HG03103 (cell line): ENCODE measurements at regions not wholly inside any gene's neighbourhood (a gene's known extent, or its start where the extent isn't known, plus 50 kb on each side); places are given as distances from the start of the nearest gene placed in this dataset.
"Not testable (repeated sequence)": the region's sequence is repeated elsewhere in the genome, so short reads cannot be mapped to it uniquely, and the experiment has no call there.

Source experiments
- ATAC-seq: cut with Tn5 transposase; IDR thresholded peaks from one replicate; pipeline ENCODE4 v1.9.1; 2021; ENCODE audit warnings: low read depth; ENCODE audit not compliant: unreplicated experiment

GRCh38 chr3:106482451-106482850 is 613.6 kb upstream of the CBLB start:
- ATAC-seq, result no peak

DNA sequence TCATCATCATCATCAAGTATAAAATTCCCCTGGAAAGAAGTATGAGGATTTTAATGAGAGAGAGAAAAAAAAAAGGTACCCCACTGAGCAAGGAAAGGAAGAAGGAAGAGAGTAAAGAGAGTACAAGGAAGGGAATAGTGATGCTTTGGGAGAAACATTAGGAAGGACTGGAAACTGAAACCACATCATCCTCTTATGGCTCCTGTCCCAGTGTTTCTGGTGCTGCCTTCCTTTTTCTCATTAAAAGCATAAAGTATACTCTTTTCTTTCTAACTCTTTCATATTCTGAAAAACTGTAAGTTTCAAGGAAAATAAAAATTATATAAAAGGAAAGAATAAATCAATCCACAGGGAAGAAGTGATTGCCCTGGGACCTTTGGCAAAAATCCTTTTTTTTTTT is 616.4 kb upstream of the CBLB start:
- ATAC-seq, result no peak

DNA sequence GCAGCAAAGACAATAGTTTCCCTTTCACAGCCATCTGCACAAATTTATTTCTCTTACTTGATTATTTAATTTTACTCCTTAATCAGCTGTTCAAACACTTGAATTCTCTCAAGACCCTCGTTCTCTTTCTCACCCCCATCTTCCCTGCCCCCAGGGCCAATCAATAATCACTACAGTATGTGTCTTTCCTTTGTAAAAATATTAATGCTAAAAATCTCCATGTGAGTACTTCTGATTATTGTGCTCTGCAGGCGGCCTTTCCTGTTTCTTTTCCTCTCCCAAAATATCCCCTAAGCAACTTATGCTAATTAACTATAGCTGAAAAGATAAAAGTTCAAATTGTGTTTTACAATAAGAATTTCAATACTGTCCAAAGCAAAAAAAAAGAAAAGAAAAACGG is 617.0 kb upstream of the CBLB start:
- ATAC-seq, result no peak

DNA sequence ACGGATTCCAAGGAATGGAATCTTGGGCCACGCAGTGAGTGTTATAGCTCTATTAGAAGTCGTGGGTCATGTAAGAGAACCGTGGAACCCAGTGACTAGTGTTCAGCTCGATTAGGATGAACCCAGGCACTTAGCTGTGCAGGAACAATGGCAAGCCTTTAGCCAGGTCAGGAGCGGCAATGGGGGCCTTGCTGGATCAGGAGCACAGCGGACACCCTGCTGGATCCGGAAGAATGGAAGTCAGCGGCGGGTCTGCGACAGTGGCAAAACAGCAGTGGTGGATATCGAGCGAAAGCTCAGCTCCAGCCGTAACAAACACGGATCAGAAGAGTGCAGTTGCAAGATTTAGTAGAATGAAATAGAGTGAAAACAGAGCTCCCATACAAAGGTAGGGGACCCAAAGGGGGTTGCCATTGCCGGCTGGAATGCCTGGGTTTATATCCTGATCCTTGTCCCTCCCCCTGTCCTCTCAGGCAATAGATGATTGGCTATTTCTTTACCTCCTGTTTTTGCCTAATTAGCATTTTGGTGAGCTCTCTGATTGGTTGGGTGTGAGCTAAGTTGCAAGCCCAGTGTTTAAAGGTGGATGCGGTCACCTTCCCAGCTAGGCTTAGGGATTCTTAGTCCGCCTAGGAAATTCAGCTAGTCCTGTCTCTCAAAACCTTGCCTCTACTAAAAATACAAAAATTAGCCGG is 618.3 kb upstream of the CBLB start:
- not testable (repeated sequence) for ATAC-seq

DNA sequence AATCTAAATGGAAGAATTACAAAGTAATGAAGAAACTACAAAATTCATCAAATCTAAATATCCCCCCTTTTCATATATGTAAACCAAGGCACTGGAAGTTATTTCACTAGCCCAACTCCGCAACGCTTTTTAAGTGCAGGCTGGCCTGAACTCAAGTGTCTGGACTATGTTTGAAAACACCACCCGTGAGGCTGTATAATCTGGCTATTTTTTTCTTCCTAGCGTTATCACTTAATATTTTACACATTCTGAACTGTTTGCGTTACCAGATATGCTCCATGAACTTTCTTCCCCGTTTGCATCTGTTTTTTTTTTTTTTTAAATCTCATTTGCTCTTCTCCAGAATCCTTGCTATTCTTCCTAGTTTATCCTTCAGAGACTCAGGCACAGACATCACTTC is 619.5 kb upstream of the CBLB start:
- ATAC-seq, result no peak

DNA sequence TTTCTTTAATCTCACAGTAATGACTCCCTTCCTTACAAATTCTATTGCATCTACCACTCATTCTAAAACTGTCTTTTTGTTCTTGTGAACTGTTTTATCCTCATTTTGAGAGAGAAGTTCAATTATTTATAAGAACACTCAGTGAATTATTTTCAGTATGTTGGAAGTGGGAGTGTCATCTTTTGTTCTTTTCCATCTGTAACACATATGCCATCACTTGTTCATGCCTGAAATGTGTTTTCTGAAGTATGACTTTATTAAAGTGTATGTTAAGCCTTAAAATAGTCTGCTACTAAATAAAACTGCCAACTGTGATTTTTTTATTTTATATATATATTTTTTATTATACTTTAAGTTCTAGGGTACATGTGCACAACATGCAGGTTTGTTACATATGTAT is 623.0 kb upstream of the CBLB start:
- ATAC-seq, result no peak

GRCh38 chr3:106508331-106508893 is 639.6 kb upstream of the CBLB start:
- no peak for ATAC-seq

DNA sequence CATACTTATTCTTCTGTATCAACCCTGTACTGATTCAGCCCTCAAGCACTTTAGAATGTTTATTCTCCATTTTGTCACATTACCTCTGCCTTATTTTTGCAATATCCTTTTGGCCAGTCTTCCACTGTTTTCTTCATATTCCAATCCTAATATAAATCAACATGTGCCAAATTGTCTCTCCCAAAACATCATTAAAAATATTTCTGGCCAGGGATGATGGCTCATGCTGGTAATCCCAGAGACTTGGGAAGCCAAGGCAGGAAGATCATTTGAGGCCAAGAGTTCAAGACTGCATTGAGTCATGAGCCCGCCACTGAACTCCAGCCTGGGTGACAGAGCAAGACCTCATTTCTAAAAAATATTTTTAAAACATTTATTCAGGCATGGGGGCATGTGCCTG is 641.4 kb upstream of the CBLB start:
- ATAC-seq, result no peak

DNA sequence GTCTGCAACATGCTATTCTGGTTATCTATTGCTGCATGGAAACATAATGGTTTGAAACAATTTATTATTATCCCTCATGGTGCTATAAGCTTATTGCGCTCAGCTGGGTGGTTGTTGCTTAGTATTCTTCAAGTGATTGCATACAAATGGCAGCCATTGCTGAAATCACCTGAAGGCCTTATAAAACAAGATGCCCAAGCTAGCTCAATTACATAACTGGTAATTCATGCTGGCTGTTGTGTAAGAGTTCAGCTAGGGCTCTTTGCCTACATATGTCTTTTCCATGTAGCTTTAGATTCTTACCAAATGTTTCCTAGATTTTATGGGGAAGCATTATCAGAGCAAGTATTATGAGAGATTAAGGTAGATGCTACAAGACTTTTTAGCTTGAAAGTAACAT is 644.0 kb upstream of the CBLB start:
- no peak for ATAC-seq

- ATAC-seq, result no peak
These were observed 645.6 kb upstream of the CBLB start for GRCh38 chr3:106514431-106514830.

- no peak for ATAC-seq
These were observed 649.7 kb upstream of the CBLB start for GRCh38 chr3:106518516-106518915.

DNA sequence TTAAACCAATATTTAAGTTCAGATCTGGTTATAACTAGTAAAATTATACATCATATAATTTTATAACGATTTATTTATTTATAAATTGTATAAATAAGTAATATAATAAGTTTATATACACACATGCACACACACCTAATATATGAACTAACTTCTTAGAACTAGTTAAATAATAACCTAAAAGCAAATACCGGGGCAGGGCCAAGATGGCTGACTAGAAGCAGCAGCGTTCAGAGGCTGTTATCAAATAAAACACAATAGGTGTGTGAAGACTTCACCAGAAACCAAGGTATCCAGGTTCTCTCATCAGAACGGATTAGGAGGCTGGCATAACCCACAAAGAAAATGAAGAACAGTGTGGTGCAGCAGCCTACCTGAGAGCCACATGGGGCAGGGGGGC is 653.6 kb upstream of the CBLB start:
- no peak for ATAC-seq

GRCh38 chr3:106528932-106529331 is 660.1 kb upstream of the CBLB start:
- ATAC-seq, result no peak

DNA sequence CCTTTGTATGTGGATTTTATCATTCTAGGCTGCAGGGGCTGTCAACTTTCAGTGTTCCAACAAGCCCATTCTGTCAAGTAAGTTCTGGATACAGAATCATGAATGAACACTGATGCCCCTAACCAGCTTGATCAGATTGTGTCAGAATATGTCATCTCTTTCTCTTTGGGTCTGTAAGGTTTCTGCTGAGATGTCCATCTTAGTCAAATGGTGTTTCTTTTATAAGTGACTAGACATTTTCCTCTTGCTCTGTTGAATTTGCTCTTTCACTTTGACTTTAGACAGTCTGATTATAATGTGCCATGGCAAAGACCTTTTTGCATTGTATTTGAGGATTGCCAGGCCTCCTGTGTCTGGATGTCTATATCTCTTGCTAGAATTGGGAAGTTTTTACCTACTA is 660.9 kb upstream of the CBLB start:
- no peak for ATAC-seq

GRCh38 chr3:106530367-106530766 is 661.6 kb upstream of the CBLB start:
- no peak for ATAC-seq

- ATAC-seq, result not testable (repeated sequence)
These were observed 663.0 kb upstream of the CBLB start for GRCh38 chr3:106531771-106532329.

DNA sequence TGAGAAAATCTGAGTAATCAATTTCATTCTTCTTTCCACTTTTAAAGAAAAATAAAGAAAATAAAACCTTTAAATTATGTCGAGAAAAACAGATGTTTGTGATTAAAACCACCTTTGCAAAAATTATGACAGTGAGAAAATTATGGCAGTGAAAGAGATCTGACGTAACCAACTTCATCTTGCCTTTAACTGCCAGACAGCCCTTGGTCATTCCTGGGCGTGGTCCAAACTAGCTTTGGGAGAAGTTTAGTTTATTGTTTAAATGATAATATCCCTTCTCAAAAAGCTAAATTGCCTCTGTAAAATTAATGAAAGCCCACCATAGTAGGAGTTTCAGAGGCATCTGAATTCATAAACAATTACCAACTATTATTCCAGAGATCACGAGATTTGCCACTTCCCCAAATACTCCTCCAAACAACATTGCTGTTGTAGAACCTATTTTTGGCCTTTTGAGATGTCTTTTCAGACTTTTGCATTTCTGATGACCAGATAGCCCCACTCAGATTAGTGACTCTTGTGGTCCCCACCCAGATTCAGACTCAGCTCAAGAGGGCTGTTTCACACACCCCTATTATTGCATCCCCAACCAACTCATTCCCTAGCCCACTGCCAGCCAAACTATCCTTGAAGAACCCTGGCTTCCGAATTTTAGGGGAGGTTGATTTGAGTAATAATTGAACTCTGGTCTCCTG is 664.4 kb upstream of the CBLB start:
- no peak for ATAC-seq

DNA sequence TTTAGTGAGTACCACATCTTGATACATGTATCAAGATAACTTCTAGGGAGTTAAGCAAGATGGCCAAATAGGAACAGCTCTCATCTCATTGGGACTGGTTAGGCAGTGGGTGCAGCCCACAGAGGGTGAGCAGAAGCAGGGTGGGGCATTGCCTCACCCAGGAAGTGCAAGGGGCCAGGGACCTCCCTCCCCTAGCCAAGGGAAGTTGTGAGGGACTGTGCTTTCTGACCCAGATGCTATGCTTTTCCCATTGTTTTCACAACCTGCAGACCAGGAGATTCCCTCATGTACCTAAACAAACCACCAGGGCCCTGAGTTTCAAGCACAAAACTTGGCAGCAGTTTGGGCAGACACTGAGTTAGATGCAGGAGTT is 665.0 kb upstream of the CBLB start:
- ATAC-seq, result no peak

- ATAC-seq, result no peak
These were observed 665.4 kb upstream of the CBLB start for GRCh38 chr3:106534206-106534605.

GRCh38 chr3:106540743-106541142 is 671.9 kb upstream of the CBLB start:
- ATAC-seq, result no peak

- ATAC-seq, result no peak
These were observed 673.4 kb upstream of the CBLB start for GRCh38 chr3:106542101-106542769.
